Myocyte (in vitro differentiated cells): ENCODE measurements at regions not wholly inside any gene's neighbourhood (a gene's known extent, or its start where the extent isn't known, plus 50 kb on each side); places are given as distances from the start of the nearest gene placed in this dataset.

Experiments
- DNase-seq: peaks from one replicate; pipeline ENCODE4 v3.0.0-alpha.2; 2012; ENCODE audit warnings: low read depth

DNA sequence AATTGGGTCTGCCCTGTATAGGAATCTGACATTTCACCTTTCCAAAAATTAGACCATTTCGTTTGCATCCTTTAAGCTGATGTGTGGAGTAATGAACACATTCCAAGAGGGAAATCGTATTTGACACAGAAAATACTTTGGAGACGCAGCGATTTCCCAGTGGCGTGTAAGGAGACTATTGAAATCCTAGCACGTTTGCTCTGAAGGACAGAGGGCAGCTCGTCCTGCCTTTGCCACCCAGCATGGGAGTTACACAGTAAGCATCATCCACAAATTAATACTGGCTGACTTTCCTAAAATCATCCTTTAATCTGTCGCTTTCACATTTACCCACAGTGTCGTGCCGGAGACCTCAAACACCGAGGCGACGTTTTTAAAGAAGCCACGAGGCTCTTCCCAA lies 925.9 kb upstream of the EEF2KMT start:
- DNase-seq: no peak

DNA sequence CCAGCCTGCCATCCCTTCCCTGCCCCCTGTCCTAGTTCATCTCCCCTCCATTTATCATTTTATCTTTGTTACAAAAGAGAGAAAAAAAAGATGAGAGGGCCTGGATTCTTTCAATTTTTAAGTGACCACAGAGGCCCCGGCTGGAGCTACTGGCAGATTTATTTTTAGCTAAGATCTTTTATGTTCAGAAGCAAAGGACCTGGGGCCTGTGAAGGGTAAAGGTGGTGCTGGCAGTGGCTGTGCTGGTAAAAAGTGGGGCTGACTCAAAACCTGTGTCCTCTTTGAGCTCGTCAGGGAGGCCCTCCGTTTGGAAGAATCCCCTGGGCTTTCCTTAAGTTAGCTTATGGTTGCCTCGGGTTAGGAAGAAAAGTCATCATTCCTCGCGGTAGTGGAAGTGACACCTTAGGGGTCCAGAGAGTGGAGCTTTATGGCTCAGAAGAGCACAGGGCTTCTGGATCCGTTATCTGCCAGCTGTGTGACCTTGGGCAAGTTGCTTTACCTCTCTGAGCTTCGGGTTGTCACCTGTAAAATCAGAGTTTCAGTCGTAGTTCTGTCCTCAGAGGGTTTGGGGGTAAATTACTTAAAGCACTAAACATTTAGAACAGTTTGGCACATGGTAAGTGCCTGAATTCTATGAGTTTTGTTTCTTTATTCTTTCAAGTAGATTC lies 923.8 kb upstream of the EEF2KMT start:
- DNase-seq: no peak

DNA sequence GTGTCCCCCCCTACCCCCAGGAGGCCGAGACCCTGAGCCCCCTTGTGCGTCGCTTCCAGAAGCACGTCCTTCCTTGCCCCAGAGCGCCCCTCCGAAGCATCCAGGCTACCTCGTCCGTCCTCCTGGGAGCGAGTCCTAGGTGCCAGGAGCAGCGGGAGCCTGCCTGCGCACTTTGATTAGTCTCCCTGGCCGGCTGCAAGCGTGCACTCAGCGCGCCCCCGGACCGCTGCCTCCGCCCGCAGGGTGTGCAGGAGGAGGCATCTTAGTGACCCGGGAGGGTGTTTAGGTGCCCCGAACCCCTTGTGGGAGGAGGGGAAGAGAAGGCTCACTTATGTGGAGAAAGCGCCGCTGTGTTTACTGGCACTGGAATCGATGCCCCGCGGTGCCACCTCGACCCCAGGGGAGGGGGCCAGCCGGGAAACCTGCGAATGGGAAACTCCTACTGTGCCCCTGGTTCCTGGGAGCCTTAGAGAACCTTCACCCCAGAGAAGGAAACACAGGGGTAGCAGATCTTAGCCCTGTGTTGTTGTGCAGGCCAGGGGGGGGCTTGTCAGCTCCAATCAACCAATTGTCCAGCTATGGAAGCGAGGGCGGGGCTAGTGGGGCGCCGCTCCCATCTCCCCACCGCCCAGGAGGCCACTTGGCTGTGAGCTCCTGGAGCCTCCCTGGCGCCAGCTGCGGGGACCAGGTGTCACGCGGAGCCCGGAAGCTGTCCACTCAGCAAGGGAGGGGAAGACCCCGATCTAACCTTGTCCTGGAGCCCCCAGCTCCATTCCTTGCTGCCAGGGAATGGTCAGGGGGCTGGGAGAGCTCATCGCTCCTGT lies 922.8 kb upstream of the EEF2KMT start:
- DNase-seq: no peak

- DNase-seq: no peak
Measured at GRCh38 chr16:6019490-6019991, 921.9 kb upstream of the EEF2KMT start.

DNA sequence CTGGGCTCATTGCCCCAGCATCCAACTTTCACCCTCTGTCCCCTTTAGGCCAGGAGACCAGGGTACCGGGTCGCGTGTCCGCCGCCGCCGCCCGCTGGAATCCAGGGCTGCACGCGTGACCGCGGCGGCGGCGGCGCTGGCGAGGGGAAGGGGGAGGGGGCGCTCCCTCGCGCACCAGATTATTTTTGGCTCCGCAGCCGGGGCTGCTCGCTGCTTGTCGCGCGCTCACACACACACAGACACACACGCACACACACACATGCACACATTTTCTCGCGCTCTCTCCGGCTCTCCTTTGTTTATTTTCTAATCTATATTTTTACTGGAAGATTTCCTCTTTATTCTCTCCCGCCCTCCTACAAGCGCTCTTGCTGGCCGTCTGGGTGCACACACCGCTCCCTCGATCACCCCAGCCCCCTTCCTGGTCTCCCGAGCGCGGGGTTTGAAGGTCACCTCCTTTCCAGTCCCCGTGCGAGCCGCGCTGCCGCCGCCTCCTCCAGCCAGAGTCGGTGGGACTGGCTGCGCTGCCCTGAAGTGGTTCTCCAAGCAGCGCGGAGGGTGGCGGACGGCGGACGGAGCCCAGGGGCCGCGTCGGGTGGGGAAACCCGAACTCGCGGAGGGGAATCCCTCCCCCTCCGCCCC lies 921.4 kb upstream of the EEF2KMT start:
- no peak for DNase-seq

- peak; percentile 0 for DNase-seq
Measured at GRCh38 chr16:6016530-6017184, 919.1 kb upstream of the EEF2KMT start.

DNA sequence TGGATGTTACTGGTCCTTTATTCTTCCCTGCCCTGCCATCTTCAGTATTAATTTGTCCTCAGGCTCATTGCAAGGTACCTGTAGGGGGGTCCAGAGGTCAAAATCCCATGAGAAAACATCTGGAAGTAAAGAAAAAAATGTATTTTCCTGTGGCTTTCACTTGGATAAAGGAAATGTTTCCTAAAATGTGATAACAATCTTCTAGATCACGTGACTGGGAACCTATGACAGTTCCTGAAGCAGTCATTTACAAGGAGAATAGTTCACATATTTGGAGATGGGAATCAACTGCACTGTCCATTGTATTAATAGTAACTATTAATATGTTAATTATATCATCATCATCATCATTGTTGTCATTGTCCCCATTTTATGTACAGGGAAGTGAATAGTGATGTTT lies 915.1 kb upstream of the EEF2KMT start:
- DNase-seq: no peak

GRCh38 chr16:6009151-6009550 lies 911.6 kb upstream of the EEF2KMT start:
- DNase-seq: no peak

DNA sequence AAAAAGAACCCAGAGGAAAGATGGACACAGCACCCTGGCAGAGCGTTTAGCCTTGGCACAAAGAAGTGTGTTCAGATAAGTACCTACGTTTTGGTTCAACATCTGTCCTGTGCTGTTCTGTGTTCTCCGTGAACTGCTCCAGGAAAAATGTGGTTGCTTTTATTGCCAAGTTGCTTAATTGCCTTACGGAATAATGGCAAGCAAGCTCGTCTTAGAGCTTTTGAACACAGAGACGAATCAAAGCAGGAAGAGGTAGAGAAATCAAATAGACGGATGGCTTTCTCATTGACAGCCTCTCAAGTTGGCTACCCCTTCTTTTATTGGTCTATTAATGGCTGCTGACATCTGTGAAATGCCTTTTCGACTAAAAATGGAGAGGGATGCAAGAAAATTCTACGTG lies 911.1 kb upstream of the EEF2KMT start:
- DNase-seq: no peak

DNA sequence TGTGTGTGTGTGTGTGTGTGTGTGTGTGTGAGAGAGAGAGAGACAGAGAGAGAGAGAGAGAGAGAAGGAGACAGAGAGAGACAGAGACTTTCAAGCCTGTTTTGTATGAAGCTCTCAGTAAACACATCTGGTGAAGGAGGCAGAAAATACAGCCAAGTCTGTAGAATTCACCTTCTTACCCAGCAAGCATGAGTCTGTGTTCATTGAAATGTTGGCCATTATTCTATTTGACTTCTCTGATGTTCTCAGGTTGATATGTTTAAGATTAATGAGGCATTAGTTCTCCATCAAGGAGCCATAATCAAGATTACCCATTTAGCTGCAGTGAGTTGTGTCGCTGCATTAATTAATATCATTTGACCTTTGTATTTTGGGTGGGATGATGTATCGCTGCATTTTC lies 895.8 kb upstream of the EEF2KMT start:
- DNase-seq: no peak

DNA sequence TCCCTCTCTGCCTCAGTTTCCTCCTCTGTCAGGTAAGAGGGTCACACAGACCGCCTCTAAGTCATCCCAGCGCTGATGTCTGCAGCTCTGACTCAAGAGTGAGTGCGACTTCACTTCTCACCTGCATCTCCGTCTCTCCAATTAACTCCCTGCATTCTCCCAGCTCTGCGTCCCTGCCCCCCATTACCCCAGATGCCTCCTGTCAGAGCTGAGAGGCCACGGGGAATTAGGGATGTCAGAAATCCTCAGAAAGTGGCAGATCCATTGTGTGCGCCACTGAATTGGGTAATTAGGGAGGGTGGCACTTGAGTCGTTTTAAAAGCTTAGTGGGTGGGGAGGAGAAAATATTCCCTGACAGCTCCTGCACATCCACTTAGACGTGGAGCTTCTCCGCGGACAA lies 885.4 kb upstream of the EEF2KMT start:
- DNase-seq: no peak

- DNase-seq: no peak
Measured at GRCh38 chr16:5979905-5980550, 882.4 kb upstream of the EEF2KMT start.

DNA sequence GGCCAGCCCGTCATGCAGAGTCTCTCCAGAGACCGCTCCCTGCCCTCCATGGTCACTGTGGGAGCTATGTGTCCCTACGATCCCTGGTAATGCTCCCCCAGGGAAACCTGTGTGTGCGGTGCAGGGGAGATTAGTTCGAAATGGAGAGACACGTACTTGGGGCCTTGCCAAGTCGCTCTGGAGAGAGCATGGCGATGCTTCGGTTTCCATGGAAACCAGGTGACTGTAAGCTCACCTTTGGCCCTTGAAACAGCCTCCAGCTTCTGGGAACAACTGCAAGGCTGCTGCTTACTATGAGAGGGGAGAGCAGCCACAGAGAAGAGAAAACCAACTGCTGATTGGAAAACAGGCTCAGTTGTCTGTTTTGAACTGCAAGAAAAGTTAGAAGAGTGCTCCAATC lies 879.7 kb upstream of the EEF2KMT start:
- DNase-seq: no peak

DNA sequence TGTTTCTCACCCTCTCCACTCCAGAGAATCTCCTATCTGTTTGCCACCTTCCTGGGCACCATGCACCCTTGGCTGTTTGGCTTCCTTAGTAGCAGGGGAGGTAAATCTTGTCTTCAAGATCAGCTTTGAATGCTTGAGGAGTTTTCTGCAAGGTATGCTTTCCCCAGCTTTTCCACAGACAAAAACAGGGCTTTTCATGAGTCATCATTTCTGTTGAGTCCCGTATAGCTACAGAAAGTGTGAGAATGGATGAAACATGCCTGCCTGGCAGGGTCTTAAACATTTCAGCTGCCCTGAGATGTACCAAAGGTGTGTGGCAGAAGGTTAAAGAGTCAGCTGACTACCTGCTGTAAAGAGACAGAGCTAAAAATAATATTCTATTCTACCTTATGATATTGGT lies 875.2 kb upstream of the EEF2KMT start:
- no peak for DNase-seq

- DNase-seq: no peak
Measured at GRCh38 chr16:5971924-5972323, 874.3 kb upstream of the EEF2KMT start.

DNA sequence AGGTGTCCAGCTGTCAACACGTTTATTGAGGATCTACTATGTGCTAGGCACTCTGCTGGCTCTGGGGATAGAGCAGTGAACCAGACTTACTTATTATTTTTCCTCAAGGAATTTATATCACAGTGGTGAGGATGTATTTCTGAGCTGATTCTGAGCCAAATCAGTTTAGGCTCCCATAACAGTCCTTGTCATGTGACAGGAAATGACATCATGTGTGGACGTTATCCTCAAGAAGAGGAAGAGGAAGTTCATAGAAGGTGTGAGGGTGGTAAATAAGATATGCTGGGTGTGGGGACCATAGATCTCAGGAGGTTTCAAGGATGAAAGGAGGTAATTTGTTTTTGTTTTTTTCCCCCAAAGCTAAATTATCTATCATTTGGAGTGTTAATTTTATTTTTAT lies 873.5 kb upstream of the EEF2KMT start:
- no peak for DNase-seq

DNA sequence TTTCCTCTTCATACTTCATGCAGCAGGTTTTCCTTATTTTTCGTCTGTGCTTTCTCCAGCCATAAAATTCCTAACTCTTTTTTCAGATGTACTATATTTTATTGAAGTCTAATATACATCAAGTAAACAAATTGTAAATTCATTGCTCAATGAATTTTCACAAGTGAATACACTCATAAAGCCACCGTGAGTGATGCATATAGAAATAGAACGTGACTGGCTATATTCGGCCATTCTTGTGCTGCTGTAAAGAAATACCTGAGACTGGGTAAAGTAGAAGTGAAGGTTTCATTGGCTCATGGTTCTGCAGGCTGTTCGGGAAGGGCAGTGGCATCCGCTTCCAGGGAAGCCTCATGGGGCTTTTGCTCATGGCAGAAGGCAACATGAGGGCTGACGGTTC lies 868.4 kb upstream of the EEF2KMT start:
- DNase-seq: no peak

- DNase-seq: no peak
Measured at GRCh38 chr16:5965321-5965720, 867.7 kb upstream of the EEF2KMT start.

GRCh38 chr16:5951486-5951885 lies 853.9 kb upstream of the EEF2KMT start:
- no peak for DNase-seq

DNA sequence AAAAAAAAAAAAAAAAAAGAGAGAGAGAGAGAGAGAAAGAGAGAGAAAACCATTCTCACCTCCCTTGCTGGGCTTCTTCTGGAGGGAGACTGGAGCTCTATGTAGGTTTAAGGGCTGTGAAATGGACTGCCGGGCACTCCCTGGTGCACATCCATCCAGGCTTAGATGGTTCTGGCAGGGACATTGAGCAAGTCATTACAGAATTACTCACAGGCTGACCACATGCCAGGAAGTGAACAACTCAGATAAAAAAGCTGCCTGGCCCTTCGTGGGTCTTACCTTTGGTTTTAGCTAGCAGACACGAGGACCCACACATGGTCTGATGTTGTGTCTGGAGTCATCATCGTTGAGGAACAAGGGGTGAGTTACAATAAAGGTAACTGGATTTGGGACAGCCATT lies 847.4 kb upstream of the EEF2KMT start:
- DNase-seq: no peak

GRCh38 chr16:5938607-5939006 lies 841.0 kb upstream of the EEF2KMT start:
- DNase-seq: no peak
